Stimulated activated CD8-positive, alpha-beta memory T cell treated with anti-CD3 and anti-CD28 coated beads, Interleukin-12 subunit alpha, Interleukin-12 subunit beta, amount 100 ng/mL, for 4 hours (primary cell): ENCODE measurements at regions not wholly inside any gene's neighbourhood (a gene's known extent, or its start where the extent isn't known, plus 50 kb on each side); places are given as distances from the start of the nearest gene placed in this dataset.
"Not testable (repeated sequence)": the region's sequence is repeated elsewhere in the genome, so short reads cannot be mapped to it uniquely, and the experiment has no call there.

Source experiments
- DNase-seq: peaks from one replicate; pipeline ENCODE4 v3.0.0-alpha.2; 2020; ENCODE audit warnings: low read depth

DNA sequence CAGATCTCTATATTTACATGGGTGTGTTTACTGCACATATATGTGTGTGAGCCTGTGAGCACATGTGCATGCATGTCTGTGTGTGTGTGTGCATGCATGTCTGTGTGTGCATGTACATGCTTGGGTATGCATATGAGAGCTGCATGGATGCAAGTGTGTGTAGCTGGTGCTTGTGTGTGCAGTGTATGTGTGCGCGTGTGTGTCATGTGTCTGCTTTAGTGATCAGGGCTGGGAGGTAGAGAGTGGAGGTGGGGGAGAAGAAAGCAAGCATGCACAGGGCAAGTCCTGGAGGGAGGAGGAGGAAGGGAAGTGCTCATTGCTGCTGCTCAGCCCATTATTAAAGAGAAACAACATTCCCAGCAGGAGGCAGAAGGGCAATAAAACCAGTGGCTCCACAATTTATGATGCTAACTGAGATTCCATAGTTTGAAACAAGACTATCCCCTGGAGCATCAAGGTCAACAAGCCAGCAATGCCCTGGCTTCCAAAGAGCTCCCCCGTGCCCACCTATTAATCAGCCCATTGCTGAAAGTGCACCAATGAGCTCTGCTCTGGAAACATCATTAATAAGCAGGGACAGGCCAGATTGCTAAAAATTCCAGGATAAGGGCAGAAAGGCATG is 414.0 kb downstream of the MAFB start:
- DNase-seq = no peak

- not testable (repeated sequence) for DNase-seq
Measured at GRCh38 chr20:40269274-40269673, 419.8 kb downstream of the MAFB start.

DNA sequence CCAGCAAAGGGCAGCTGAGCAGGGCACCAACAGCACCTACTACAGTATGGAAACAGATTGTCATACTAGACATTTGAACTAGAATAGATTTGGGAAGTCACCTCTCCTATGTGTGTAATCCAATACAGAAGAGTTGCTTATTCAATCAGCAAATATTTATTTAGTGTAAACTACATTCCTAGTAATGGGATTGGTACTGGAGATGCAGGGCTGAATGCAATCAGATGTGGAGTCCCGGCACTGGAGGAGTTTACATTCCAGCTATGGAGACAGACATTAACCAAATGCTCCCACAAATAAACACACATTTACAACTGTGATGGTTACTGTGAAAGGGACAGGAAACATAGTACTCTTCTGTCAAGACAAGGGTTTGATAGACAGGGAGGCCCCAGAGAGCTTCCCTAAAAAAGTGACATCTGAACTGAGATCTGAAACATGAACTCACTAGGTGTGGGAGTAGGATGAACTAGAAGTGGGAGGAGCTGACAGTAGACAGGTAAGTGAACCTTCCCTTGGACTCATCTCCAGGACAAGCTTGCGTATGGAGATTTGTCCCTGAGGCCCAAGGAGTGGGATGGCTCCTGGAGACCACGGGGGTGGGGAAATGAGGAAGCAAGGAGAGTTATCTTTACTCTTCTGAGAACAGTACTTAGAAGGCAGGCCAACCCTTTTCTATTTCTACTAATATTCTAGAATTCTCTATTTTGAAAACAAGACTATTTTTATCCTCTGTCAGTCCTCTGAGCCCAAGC is 420.5 kb downstream of the MAFB start:
- DNase-seq = no peak

DNA sequence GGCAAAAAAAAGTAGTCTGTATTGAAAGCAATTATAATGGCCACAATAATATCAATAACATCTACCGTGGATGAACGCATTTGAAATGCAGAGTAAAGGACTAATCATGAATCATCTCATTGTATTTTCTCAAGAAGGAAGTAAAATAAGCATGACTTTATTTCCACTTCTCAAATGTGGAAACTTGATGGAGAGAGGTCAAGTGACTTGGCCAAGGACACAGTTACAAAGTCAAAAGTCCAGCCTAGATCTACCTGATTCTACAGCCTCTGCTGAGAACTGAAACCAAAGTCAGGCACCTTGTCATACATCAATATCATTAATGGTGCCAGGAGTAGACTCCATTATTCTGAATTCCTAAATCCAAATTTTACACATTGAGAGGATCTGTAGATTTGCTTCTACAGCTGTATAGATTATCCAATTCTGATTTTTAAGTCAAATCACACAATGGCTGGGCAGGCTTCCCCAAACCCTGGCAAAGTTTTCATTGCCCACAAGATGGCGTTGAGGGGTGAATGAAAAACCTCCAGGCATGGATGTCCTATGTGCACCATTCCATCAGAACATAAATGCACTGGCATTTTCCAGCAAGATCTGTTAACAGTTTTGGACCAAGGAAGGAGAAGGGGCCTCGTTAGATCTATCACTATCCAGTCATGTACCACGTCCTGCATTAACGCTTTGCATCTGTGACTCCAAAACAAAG is 423.1 kb downstream of the MAFB start:
- no peak for DNase-seq

- no peak for DNase-seq
Measured at GRCh38 chr20:40262219-40262618, 426.8 kb downstream of the MAFB start.

GRCh38 chr20:40258931-40259330 is 430.1 kb downstream of the MAFB start:
- DNase-seq = no peak

- DNase-seq = no peak
Measured at GRCh38 chr20:40257763-40258162, 431.3 kb downstream of the MAFB start.

DNA sequence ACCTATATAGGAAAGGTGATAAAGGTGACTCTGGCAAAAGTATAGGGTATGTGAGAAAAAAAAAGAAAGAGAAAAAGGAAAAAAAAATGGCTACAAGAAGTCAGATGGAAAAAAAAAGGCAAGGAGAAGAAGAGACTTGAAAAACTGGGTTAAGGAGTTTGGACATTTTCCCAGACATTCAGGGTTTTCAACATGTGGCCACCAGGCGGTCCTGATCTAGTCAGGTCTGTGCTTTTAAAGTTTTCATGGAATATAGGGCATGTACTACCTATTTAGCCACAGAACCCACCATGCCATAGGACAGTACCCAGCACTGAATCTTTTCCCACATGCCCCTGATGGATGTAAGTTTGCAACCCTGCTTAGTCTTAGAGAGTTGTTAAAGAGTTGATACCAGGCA is 433.7 kb downstream of the MAFB start:
- no peak for DNase-seq

GRCh38 chr20:40254023-40254772 is 434.8 kb downstream of the MAFB start:
- no peak for DNase-seq

DNA sequence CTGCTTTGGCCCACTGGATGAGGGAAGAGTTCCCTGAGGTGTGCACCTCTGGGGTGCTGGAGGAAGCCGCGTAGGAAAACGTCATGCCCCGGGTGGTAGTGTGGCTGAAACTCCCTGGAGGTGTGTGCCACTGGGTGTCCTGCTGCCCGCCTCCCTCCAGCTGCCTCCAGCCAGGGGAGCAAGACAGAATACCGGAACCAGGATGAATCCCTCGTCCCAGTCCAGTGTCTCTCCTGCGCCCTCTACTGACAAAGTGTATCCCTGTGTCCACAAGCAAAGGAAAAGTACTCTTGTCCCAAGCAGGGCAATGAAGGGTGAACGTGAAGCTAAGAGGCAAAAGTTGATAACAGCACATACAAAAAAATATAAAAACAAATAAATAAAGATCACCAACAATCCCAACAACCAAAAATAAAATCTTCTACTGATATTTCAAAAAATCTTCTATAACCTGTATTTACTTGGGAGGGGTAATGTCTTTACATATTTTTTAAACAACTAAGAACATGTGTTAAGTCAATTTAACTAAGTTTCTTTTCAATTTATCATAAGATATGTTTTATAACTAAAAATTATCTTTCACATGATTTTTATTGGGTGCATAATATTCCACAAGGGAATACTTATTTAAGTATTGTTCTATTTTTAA is 437.6 kb downstream of the MAFB start:
- no peak for DNase-seq

DNA sequence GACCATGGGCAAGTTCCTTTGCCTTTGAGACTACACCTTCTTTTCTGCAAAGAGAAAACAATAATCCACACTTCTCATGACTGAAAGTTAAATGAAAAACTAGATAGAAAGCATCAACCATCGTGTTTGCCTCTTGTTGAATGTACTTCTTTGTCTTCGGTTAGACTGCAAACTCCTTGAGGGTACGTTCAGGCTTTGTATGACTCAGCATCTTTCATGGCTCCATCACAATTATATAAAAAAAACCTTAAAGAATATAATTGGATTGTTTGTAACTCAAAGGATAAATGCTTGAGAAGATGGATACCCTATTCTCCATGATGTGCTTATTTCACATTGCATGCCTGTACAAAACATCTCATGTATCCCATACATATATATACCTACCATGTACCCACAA is 439.2 kb downstream of the MAFB start:
- DNase-seq = no peak

GRCh38 chr20:40245829-40246228 is 443.2 kb downstream of the MAFB start:
- DNase-seq = no peak

- no peak for DNase-seq
Measured at GRCh38 chr20:40244286-40244685, 444.8 kb downstream of the MAFB start.

- no peak for DNase-seq
Measured at GRCh38 chr20:40241596-40242343, 447.3 kb downstream of the MAFB start.

DNA sequence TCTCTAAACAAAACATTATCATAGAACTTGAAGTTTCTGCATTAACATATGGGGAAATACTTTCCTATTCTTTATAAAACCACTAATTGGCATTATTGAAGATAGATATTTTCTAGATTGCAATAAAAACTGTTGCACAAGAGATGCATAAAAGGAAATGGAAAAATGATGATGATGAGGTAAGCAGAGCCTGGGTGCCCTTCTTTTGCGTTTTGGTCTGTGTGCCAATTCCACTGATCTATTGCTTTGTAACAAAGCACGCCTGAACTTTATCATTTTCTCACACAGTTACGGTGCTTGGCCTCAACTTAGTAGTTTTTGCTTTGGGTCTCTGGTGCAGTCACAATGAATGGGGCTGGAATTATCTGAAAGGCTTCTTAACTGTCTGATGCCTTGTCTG is 450.5 kb downstream of the MAFB start:
- DNase-seq = no peak

DNA sequence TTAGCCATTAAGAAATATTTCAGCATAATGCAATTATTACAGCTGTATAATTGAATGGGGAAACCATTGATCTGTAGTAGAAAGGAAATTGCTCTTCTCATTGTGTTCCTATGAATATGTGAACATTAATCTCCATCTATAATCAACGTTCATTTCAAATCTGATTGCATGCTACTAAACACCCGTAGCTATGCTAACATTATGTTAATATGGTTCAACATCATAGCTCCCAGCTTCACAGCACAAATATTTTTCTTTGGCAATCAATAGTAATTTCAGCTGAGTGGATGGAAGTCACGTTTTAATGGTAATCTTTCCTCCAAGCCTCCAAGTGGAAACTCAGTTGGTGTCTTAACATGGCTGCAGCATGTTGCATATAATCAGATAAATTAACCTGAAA is 454.4 kb downstream of the MAFB start:
- no peak for DNase-seq

GRCh38 chr20:40233406-40233805 is 455.6 kb downstream of the MAFB start:
- DNase-seq = no peak

DNA sequence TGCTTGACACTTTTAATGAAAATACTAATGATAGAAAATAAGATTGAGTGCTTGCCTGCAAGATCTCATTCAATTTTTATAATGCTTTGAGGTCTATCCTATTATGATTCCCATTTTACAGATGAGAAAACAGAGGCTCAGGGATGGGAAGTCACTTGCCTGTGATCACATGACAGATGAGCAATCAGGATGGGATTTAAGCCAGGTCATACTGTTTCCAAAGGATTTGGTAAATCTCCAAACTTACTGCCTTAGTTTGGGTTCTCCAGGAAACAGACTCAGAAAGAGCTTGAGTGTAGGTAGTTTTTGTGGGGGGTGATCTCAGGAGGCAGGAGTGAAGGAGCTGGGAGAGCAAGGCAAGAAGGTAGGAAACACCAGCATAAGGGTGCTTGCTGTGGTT is 456.3 kb downstream of the MAFB start:
- no peak for DNase-seq

DNA sequence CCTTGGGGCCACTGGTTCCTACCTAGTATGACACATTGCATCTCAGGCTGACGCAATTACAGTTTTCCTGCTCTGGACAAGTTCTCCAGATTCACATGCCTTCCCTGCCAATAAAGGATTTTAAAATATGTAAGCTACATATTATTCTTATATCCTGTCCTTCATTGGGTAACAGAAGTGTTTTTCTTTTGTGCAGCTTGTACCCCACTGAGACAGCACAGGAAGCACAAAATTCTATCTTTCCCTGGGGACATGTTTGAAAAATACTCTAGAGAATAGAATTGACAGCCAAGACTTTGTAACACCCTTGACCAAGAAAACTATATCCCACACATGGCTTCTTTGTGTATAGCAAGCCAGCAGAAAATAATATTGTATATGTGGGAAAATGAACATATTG is 456.8 kb downstream of the MAFB start:
- DNase-seq = no peak

- DNase-seq = no peak
Measured at GRCh38 chr20:40230486-40230885, 458.6 kb downstream of the MAFB start.

- DNase-seq = no peak
Measured at GRCh38 chr20:40225596-40225995, 463.4 kb downstream of the MAFB start.
